ENCODE measurements at regions not wholly inside any gene's neighbourhood (a gene's known extent, or its start where the extent isn't known, plus 50 kb on each side); places are given as distances from the start of the nearest gene placed in this dataset.

DNA sequence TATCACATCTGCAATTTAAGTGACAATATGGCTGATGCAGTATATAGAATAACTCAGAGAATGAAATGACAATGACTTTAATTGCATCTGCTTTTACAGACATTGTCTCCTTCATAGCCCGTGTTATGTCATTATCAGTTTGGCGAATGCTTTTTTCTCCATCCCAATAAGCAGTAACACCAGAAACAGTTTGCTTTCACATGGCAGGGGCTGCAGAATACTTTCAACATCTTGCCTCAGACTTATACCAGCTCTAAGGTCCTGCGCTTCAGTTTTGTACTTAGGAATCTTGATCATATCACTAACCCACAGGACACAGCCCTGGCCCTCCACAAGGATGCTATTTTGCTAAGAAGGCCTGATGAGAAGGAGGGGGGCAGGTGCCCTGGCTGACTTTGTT is 49.9 kb upstream of the SPESP1 start:
- TF ChIP-seq, protein P1, sequence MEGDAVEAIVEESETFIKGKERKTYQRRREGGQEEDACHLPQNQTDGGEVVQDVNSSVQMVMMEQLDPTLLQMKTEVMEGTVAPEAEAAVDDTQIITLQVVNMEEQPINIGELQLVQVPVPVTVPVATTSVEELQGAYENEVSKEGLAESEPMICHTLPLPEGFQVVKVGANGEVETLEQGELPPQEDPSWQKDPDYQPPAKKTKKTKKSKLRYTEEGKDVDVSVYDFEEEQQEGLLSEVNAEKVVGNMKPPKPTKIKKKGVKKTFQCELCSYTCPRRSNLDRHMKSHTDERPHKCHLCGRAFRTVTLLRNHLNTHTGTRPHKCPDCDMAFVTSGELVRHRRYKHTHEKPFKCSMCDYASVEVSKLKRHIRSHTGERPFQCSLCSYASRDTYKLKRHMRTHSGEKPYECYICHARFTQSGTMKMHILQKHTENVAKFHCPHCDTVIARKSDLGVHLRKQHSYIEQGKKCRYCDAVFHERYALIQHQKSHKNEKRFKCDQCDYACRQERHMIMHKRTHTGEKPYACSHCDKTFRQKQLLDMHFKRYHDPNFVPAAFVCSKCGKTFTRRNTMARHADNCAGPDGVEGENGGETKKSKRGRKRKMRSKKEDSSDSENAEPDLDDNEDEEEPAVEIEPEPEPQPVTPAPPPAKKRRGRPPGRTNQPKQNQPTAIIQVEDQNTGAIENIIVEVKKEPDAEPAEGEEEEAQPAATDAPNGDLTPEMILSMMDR (IDR thresholded peaks at IDR 0.05; ENCODE audit: low read length), result no peak
- no peak for TF ChIP-seq EZH2 (IDR thresholded peaks at IDR 0.05; ENCODE audit: borderline replicate concordance, low read length)

Data from OCI-LY1 (cell line).